ENCODE measurements at regions not wholly inside any gene's neighbourhood (a gene's known extent, or its start where the extent isn't known, plus 50 kb on each side); places are given as distances from the start of the nearest gene placed in this dataset.

DNA sequence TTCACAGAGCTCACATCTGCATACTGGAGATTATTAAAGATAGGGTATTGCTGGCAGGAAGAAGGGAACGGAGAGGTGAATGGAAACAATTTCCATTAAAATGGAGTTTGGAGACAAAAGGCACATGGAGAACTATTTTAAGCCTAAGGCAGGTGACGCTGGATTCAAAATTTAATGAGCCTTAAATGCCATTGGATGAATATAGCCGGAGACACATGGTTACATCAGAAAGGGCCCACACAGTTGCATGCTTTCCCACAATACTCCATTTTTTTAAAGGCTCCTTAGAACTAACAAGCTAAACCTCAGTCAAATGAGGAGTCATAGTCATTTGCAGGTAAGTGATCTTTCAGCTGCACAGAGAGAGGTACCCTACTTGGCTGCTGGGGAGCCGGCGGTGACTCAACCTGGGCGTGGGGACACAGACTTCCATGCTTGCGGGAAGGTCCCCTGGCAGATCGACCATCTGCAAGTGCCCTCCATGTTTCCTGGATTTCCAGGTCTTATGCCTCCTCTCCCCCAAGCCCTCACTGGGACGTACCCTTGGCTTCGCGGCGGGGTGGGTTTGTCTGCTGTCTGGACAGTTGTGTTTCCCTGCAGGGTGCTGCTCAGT lies 259.2 kb downstream of the CBLN1 start:
- no peak for DNase-seq

DNA sequence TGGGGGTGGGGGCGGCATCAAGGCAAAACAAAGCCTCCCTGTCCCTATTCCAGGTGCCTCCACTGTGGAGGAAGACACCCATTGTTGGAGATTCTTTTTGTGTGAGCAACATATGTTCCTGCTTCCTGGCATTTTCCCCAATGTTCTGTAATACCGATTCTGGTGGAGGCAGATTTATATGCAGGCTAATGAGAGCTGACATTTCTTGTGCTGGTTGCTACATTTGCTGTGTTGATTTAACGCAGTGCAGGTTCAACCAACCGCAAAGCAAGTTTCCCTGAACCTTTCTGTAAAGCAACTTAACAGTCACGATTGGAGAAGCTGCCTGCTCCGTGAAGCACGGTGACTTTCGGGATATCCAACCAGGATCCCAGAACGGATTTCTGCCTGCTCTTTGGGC lies 260.5 kb downstream of the CBLN1 start:
- no peak for DNase-seq

DNA sequence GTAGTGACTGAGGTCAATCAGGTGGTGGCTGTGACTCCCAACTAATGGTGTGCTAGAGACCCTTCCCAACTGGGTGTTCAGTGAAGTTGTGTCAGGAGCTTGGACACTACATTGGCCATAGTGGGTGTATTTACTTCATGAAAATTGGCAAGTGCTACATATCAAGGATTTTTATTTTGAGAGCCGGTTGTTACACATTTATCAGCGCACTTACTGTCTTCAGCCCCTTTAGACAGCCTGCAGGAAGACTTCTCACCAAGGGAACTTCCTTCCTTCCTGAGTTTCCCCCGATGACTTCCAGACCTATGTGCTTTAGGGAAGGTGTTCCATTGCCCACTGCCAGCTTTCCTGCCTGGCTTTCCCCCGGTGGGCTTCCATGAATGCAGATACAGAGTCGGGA lies 261.2 kb downstream of the CBLN1 start:
- no peak for DNase-seq

GRCh38 chr16:49019831-49020230 lies 261.8 kb downstream of the CBLN1 start:
- DNase-seq: peak; percentile 90

GRCh38 chr16:49019081-49019633 lies 262.5 kb downstream of the CBLN1 start:
- DNase-seq: peak; percentile 56

- DNase-seq: no peak
These were observed 263.2 kb downstream of the CBLN1 start for GRCh38 chr16:49018259-49018931.

- no peak for DNase-seq
These were observed 264.1 kb downstream of the CBLN1 start for GRCh38 chr16:49017501-49017900.

- no peak for DNase-seq
These were observed 265.2 kb downstream of the CBLN1 start for GRCh38 chr16:49016461-49016860.

DNA sequence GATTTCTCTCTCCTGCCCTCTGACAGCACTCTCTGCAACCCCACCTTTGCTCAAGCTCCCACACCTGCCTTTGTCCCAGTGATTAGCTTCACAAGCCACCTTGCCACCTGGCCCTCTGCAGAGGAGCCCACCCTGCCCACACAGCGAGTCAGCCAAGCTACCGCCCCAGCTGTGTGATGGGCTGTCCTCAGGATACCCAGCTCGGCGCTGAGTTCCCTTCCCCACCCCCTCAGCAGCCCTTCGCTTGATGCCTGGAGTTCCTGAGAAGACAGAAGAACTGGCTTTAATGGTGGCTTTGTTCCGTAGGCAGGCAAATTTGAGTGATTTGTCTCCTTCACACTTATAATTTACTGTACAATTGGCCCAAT lies 266.4 kb downstream of the CBLN1 start:
- DNase-seq: no peak

- no peak for DNase-seq
These were observed 267.1 kb downstream of the CBLN1 start for GRCh38 chr16:49014277-49015224.

DNA sequence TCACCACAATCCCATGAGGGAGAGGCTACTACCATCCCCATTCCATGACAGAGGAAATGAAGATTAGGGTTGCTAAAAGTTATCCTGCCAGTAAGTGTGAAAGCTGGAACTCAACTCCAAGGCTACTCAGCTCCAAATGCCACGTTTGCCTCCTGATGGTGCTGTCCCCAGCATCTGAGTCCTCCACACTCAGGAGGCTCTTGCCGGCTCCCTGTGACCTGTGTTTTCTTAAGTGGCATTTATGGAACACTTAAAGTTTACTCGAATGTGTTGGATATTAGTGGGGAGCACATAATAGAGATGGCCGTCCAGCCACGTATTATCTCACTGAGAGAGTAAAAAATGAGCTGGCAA lies 267.9 kb downstream of the CBLN1 start:
- DNase-seq: no peak

DNA sequence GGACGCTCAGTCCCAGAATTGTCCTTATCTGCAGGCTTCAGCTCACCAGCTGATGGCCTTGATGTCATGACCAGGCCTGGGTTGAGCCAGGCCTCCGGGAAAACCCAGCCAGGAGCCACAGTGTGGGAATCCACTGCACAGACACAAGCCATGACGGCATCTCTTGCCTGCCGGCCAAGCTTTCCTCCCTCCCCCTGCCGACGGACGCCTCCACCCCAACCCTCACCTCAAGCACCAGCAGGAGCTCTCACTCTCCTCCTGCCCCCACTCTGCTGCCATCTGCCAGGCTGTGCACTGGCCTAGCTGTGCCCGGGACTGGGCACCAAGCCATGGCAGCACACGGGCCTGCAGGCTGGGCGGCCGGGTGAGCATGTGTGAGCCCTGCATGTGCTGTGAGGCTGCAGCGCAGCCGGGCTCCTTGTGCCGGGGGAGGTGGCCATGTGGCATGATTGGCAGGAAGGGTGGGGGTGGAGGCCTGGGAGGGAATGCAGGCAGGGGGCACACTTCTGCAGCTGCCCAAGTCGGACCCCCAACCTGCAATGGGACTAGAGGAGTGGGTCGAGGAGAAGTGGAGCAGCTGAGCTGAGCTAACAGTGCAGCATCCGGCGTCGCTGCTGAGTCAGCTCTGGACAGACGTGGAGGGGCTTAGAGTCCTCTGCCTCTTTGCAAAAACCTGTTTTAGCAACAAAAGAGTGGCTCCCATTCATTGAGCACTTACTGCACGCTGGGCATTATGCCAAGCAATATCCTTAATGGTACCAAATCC lies 268.5 kb downstream of the CBLN1 start:
- no peak for DNase-seq

DNA sequence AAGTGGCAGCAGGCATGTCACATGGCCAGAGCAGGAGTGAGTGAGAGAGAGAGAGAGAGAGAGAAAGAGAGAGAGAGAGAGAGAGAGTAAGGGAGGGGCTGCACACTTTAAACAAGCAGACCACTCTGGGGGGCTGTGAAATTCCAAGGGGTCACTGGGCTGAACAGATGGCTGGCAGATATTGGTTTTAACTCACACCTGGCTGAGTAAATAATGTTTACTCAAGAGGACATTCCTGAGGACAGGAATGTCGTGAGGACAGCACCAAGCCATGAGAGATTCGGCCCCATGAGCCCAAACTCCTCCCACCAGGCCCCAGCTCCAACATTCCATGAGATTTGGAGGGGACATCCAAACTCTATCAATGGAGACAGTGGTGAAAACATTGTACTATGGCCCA lies 269.7 kb downstream of the CBLN1 start:
- DNase-seq: no peak

DNA sequence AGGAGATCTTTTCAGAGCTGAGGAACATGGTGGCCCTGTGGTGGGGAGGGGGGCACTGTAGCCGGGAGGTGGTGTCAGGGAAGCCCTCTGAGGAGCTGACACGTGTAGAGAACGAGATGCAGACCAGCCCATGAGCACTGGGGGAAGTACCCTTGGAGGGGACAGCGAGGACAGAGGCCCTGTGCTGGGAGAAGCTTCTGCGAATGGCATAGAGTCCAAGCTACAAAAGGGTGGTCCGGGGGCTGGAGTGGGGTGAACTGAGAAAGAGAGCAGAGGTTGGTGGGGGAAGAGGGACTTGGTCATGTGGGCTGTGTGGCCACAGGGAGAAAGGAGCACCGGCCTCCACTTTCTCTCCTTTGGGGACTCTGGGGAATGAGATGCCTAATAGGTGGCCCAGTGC lies 270.8 kb downstream of the CBLN1 start:
- DNase-seq: no peak

GRCh38 chr16:49010396-49010795 lies 271.2 kb downstream of the CBLN1 start:
- DNase-seq: no peak

DNA sequence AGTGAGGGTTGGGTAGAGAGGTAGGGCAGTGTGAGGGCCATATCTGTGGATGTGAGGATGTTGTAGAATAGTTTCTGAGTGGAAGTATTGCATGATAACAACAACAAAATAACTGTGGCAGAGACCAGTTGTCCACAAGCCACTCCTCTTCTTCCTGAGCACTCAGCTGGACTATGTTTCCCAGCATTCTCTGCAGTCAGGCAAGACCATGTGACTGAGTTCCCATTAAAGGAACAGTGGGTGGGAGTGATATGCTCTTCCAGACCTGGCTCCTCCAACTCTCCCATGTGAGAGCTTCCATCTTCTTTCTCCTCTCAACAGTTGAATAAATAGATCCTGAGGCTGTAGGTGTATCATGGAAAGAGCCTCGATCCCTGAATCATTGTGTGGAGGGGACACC lies 272.4 kb downstream of the CBLN1 start:
- DNase-seq: no peak

DNA sequence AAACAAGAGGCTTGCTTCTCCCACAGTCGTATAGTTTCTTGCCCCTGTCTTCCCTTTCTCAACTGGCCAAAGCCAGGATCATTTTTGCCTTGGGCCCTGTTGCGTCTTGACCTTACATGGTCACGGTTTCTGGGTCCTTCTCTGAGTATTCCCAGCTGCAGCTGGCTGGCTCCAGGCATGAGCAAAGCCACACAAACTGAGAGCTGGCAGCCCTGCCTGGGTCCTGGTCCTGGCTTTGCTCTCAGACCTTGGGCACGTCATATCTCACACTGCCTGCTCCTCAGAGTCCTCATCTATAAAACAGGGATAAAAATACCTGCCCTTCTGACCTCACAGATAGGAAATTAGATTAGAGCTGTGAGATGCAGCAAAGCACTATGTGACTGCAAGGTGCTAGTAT lies 277.6 kb downstream of the CBLN1 start:
- no peak for DNase-seq

DNA sequence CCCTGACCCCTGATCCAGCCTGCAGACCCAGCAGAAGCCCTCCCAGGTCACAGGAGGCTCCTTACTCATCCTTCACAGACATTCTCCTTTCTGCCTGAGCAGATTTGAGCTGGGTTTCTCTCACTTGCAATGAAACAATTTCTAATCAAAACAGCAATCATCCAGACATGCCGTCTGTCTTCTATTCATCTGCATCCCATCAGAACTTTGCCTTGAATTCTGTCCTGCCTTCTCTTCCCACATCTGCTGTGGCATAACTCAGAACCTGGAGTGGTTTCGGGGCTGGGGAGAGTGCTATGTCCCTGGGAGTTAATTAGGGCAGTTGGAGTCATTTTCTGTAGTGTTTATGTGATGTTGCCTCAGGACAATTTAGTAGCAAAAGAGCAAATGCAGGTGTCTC lies 278.6 kb downstream of the CBLN1 start:
- no peak for DNase-seq

- no peak for DNase-seq
These were observed 281.0 kb downstream of the CBLN1 start for GRCh38 chr16:49000594-49000993.

DNA sequence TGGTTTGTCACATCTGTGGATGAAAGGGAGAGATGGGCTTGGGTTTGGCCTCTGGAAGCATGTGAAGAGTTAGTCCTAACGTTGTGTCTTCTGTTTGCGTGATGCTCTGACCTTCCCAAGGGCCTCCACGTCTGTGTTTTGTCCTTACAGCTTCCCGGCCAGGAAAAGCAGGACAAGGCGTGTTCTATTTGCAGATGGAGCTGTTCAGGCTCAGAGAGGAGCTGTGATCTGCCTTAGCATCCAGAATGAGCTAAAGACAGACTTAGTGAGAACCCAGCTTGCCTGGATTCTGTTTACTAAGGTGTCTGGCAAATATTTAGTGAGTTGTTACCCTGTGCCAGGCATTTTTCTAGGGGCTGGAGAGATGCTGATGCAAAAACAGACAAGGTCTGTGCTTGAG lies 282.1 kb downstream of the CBLN1 start:
- DNase-seq: no peak

- DNase-seq: no peak
These were observed 282.6 kb downstream of the CBLN1 start for GRCh38 chr16:48999044-48999443.

DNA sequence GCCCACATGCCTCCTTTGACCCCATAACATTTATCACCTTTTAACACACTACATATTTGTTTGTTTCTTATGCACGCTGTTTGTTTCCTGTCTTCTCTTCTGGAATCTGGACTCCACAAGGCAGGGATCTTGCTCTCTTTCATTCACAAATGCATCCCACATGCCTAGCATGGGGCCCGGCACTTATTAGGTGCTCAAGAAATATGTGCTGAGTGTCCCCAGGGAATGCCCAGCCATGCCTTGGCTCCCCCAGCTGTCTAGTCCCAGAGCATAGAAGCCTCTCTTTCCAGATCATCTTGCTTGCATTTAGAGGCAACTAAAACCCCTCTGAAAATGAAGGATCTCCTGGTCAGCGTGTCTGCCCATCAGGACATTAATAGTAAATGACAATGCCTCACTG lies 283.7 kb downstream of the CBLN1 start:
- no peak for DNase-seq

GRCh38 chr16:48997081-48997615 lies 284.5 kb downstream of the CBLN1 start:
- no peak for DNase-seq
